GM18498 (cell line): ENCODE measurements at regions not wholly inside any gene's neighbourhood (a gene's known extent, or its start where the extent isn't known, plus 50 kb on each side); places are given as distances from the start of the nearest gene placed in this dataset.
"Not testable (repeated sequence)": the region's sequence is repeated elsewhere in the genome, so short reads cannot be mapped to it uniquely, and the experiment has no call there.

Experiments used
- ATAC-seq: cut with Tn5 transposase; IDR thresholded peaks from one replicate; pipeline ENCODE4 v1.9.1; 2021; ENCODE audit warnings: mild to moderate bottlenecking, moderate library complexity; ENCODE audit not compliant: unreplicated experiment

- no peak for ATAC-seq
These were observed 475.4 kb downstream of the AJAP1 start for GRCh38 chr1:5129746-5130355.

- no peak for ATAC-seq
These were observed 470.8 kb downstream of the AJAP1 start for GRCh38 chr1:5125208-5125607.

- ATAC-seq = no peak
These were observed 466.1 kb downstream of the AJAP1 start for GRCh38 chr1:5120559-5120958.

GRCh38 chr1:5119366-5120234 is 465.2 kb downstream of the AJAP1 start:
- no peak for ATAC-seq

GRCh38 chr1:5118771-5119170 is 464.4 kb downstream of the AJAP1 start:
- ATAC-seq = not testable (repeated sequence)

- not testable (repeated sequence) for ATAC-seq
These were observed 463.9 kb downstream of the AJAP1 start for GRCh38 chr1:5118292-5118691.

GRCh38 chr1:5111581-5111980 is 457.2 kb downstream of the AJAP1 start:
- ATAC-seq = no peak

- ATAC-seq = no peak
These were observed 456.1 kb downstream of the AJAP1 start for GRCh38 chr1:5110508-5110907.

GRCh38 chr1:5109633-5110032 is 455.2 kb downstream of the AJAP1 start:
- ATAC-seq = no peak

GRCh38 chr1:5108740-5109139 is 454.3 kb downstream of the AJAP1 start:
- no peak for ATAC-seq

GRCh38 chr1:5105744-5106143 is 451.3 kb downstream of the AJAP1 start:
- ATAC-seq = no peak

- ATAC-seq = no peak
These were observed 445.1 kb downstream of the AJAP1 start for GRCh38 chr1:5099558-5099957.

- ATAC-seq = no peak
These were observed 444.6 kb downstream of the AJAP1 start for GRCh38 chr1:5098981-5099385.

GRCh38 chr1:5093042-5093441 is 438.6 kb downstream of the AJAP1 start:
- no peak for ATAC-seq

GRCh38 chr1:5084676-5085075 is 430.3 kb downstream of the AJAP1 start:
- no peak for ATAC-seq

- no peak for ATAC-seq
These were observed 412.8 kb downstream of the AJAP1 start for GRCh38 chr1:5067246-5067645.

GRCh38 chr1:5053744-5054143 is 399.3 kb downstream of the AJAP1 start:
- ATAC-seq = no peak

GRCh38 chr1:5029136-5029535 is 374.7 kb downstream of the AJAP1 start:
- ATAC-seq = no peak

- ATAC-seq = no peak
These were observed 357.8 kb downstream of the AJAP1 start for GRCh38 chr1:5012249-5012648.

- ATAC-seq = no peak
These were observed 356.2 kb downstream of the AJAP1 start for GRCh38 chr1:5010656-5011055.

- ATAC-seq = no peak
These were observed 355.8 kb downstream of the AJAP1 start for GRCh38 chr1:5010236-5010635.

- no peak for ATAC-seq
These were observed 355.1 kb downstream of the AJAP1 start for GRCh38 chr1:5009376-5010065.
